Liver (tissue), 3 donors: ENCODE measurements at regions not wholly inside any gene's neighbourhood (a gene's known extent, or its start where the extent isn't known, plus 50 kb on each side); places are given as distances from the start of the nearest gene placed in this dataset.

Experiments used
- FOXA1 ChIP-seq: IDR thresholded peaks from 2 replicates; pipeline ENCODE4 v1.6.1; 2016; ENCODE audit warnings: antibody characterized with exemption
- RAD21 ChIP-seq, 2 donors: IDR thresholded peaks; 2 replicates each; pipeline ENCODE4 v1.6.1; 2016; ENCODE audit warnings: antibody characterized with exemption in 2 of 2, mild to moderate bottlenecking in 2 of 2
- RXRA ChIP-seq, 2 donors: IDR thresholded peaks; 2 replicates each; pipeline ENCODE4 v1.6.1; 2017 to 2018; ENCODE audit warnings: antibody characterized with exemption in 2 of 2, mild to moderate bottlenecking in 1 of 2
- TAF1 ChIP-seq: conservative IDR thresholded peaks from 2 replicates; pipeline ENCODE4 v1.6.1; 2016; ENCODE audit warnings: antibody characterized with exemption, mild to moderate bottlenecking
- YY1 ChIP-seq: IDR thresholded peaks from 2 replicates; pipeline ENCODE4 v1.6.1; 2016; ENCODE audit warnings: antibody characterized with exemption, mild to moderate bottlenecking
- TF ChIP-seq, protein P1 (sequence below): fragments of 150-350 bp; IDR thresholded peaks from 2 replicates; pipeline ENCODE4 v1.5.1; 2017; ENCODE audit warnings: improper control_type of control experiment, low read depth, low read length; ENCODE audit not compliant: missing input control
- TF ChIP-seq, protein P2 (sequence below): IDR thresholded peaks from 2 replicates; pipeline ENCODE4 v1.6.1; 2016; ENCODE audit warnings: antibody characterized with exemption, mild to moderate bottlenecking
- TF ChIP-seq, protein P3 (sequence below): IDR thresholded peaks from 2 replicates; pipeline ENCODE4 v1.6.1; 2016; ENCODE audit warnings: antibody characterized with exemption
- donor health status: healthy.
- donor health status: healthy.

DNA sequence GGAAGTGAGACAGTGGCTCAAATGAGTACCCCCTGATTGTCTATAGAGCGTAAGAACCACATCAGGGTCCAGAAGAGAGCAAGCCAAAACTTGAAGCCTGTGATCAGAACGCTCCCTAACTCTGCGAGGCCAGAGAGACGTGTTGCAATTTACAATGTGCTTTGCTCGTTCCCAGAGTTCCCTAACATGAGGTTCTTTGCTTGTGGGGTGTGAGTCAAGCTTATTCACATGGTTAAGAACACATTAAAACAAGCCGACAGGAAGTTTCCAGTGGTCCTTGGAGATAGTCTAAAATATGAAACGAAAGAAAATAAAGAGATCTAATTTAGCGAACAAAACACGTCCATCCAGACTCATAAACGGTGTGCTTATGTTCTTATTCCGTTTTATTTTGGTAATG is 702.3 kb downstream of the TRIML1 start:
- TF ChIP-seq TAF1 (no peak), FOXA1 (no peak), YY1 (no peak), RAD21 (IDR thresholded peaks at IDR 0.05) (no peak), RXRA (IDR thresholded peaks at IDR 0.05) (no peak)
- TF ChIP-seq, protein P1, sequence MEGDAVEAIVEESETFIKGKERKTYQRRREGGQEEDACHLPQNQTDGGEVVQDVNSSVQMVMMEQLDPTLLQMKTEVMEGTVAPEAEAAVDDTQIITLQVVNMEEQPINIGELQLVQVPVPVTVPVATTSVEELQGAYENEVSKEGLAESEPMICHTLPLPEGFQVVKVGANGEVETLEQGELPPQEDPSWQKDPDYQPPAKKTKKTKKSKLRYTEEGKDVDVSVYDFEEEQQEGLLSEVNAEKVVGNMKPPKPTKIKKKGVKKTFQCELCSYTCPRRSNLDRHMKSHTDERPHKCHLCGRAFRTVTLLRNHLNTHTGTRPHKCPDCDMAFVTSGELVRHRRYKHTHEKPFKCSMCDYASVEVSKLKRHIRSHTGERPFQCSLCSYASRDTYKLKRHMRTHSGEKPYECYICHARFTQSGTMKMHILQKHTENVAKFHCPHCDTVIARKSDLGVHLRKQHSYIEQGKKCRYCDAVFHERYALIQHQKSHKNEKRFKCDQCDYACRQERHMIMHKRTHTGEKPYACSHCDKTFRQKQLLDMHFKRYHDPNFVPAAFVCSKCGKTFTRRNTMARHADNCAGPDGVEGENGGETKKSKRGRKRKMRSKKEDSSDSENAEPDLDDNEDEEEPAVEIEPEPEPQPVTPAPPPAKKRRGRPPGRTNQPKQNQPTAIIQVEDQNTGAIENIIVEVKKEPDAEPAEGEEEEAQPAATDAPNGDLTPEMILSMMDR = no peak
- TF ChIP-seq, protein P2, sequence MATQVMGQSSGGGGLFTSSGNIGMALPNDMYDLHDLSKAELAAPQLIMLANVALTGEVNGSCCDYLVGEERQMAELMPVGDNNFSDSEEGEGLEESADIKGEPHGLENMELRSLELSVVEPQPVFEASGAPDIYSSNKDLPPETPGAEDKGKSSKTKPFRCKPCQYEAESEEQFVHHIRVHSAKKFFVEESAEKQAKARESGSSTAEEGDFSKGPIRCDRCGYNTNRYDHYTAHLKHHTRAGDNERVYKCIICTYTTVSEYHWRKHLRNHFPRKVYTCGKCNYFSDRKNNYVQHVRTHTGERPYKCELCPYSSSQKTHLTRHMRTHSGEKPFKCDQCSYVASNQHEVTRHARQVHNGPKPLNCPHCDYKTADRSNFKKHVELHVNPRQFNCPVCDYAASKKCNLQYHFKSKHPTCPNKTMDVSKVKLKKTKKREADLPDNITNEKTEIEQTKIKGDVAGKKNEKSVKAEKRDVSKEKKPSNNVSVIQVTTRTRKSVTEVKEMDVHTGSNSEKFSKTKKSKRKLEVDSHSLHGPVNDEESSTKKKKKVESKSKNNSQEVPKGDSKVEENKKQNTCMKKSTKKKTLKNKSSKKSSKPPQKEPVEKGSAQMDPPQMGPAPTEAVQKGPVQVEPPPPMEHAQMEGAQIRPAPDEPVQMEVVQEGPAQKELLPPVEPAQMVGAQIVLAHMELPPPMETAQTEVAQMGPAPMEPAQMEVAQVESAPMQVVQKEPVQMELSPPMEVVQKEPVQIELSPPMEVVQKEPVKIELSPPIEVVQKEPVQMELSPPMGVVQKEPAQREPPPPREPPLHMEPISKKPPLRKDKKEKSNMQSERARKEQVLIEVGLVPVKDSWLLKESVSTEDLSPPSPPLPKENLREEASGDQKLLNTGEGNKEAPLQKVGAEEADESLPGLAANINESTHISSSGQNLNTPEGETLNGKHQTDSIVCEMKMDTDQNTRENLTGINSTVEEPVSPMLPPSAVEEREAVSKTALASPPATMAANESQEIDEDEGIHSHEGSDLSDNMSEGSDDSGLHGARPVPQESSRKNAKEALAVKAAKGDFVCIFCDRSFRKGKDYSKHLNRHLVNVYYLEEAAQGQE = no peak
- TF ChIP-seq, protein P3, sequence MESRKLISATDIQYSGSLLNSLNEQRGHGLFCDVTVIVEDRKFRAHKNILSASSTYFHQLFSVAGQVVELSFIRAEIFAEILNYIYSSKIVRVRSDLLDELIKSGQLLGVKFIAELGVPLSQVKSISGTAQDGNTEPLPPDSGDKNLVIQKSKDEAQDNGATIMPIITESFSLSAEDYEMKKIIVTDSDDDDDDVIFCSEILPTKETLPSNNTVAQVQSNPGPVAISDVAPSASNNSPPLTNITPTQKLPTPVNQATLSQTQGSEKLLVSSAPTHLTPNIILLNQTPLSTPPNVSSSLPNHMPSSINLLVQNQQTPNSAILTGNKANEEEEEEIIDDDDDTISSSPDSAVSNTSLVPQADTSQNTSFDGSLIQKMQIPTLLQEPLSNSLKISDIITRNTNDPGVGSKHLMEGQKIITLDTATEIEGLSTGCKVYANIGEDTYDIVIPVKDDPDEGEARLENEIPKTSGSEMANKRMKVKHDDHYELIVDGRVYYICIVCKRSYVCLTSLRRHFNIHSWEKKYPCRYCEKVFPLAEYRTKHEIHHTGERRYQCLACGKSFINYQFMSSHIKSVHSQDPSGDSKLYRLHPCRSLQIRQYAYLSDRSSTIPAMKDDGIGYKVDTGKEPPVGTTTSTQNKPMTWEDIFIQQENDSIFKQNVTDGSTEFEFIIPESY = no peak
